HG03025 (cell line): ENCODE measurements at regions not wholly inside any gene's neighbourhood (a gene's known extent, or its start where the extent isn't known, plus 50 kb on each side); places are given as distances from the start of the nearest gene placed in this dataset.

ENCODE experiments used
- ATAC-seq: cut with Tn5 transposase; IDR thresholded peaks from one replicate; pipeline ENCODE4 v1.9.1; 2021; ENCODE audit warnings: mild to moderate bottlenecking, moderate library complexity; ENCODE audit not compliant: unreplicated experiment, low FRiP score

- ATAC-seq: no peak
These were observed 402.1 kb downstream of the KCTD8 start for GRCh38 chr4:44046491-44046890.

GRCh38 chr4:44056721-44057151 lies 391.9 kb downstream of the KCTD8 start:
- no peak for ATAC-seq

- no peak for ATAC-seq
These were observed 377.8 kb downstream of the KCTD8 start for GRCh38 chr4:44070843-44071242.

GRCh38 chr4:44071959-44072955 lies 376.4 kb downstream of the KCTD8 start:
- no peak for ATAC-seq

GRCh38 chr4:44086753-44087152 lies 361.9 kb downstream of the KCTD8 start:
- no peak for ATAC-seq

GRCh38 chr4:44093390-44093789 lies 355.2 kb downstream of the KCTD8 start:
- ATAC-seq: no peak

- ATAC-seq: no peak
These were observed 349.6 kb downstream of the KCTD8 start for GRCh38 chr4:44098973-44099372.

- no peak for ATAC-seq
These were observed 348.2 kb downstream of the KCTD8 start for GRCh38 chr4:44100456-44100855.

- ATAC-seq: no peak
These were observed 329.5 kb downstream of the KCTD8 start for GRCh38 chr4:44118971-44119680.

- no peak for ATAC-seq
These were observed 328.0 kb downstream of the KCTD8 start for GRCh38 chr4:44120646-44121045.

- no peak for ATAC-seq
These were observed 327.4 kb downstream of the KCTD8 start for GRCh38 chr4:44121210-44121609.
